ENCODE measurements at regions not wholly inside any gene's neighbourhood (a gene's known extent, or its start where the extent isn't known, plus 50 kb on each side); places are given as distances from the start of the nearest gene placed in this dataset.

DNA sequence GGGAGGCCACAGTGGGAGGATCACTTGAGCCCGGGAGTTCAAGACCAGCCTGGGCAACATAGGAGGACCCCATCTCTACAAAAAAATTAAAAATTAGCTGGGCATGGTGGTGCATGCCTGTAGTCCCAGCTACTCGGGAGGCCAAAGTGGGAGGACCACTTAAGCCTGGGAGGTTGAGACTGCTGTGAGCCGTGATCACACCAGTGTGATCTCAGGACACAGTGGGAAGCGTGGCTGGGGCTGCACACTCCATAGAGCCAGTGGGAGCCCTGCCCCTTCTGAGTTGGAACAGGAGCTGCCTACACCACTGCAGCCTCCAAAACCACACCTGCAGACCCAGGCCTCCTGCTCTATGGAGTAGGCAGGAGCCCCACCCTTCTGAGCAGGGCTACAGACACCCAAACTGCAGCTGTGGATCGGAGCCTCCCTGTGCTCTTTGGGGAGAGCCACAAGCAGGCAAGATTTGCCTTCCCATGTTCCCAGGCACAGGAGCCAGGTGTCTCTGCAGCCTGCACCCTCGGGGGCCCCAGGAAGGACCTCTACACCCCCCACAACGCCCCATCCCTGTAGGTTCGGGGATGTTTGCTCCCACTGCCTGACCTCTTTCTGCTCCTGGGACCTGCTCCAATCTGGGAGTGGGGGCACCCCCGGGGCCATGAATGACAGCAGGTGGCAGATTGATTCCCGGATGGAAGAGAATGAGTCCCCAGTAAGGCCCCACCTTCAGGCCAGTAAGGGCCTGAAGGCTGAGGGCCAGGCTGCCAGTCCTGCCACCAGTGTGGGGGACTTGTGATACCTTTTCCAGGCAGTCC is 245.4 kb downstream of the BUD13 start:
- Histone ChIP-seq H3K4me3 (ENCODE audit: low read length) (no peak overlapping the region), H3K4me1 (ENCODE audit: control insufficient read depth, low read length) (no peaks in the 10 kb centered on the region), H3F3A (ENCODE audit: control insufficient read depth, insufficient read depth) (no peaks in the 10 kb centered on the region), H3K4me2 (ENCODE audit: low read length) (no peak overlapping the region), H3K9me2 (replicated peaks; ENCODE audit: control insufficient read depth, low read length) (no peaks in the 10 kb centered on the region), H3K79me2 (ENCODE audit: control insufficient read depth, low read length) (no peaks in the 10 kb centered on the region), H3K9me3 (ENCODE audit: control insufficient read depth, insufficient read depth, low read length) (no peaks in the 10 kb centered on the region), H3K27ac (ENCODE audit: low read depth, low read length) (no peak overlapping the region), H3K27me3 (ENCODE audit: control insufficient read depth, low read length) (peaks cover 18% of the 10 kb centered on the region), H3K36me3 (ENCODE audit: control insufficient read depth, low read length) (no peaks in the 10 kb centered on the region), H4K20me1 (ENCODE audit: control insufficient read depth, insufficient read depth, low read depth, low read length) (no peaks in the 10 kb centered on the region)
- TF ChIP-seq, protein P1, sequence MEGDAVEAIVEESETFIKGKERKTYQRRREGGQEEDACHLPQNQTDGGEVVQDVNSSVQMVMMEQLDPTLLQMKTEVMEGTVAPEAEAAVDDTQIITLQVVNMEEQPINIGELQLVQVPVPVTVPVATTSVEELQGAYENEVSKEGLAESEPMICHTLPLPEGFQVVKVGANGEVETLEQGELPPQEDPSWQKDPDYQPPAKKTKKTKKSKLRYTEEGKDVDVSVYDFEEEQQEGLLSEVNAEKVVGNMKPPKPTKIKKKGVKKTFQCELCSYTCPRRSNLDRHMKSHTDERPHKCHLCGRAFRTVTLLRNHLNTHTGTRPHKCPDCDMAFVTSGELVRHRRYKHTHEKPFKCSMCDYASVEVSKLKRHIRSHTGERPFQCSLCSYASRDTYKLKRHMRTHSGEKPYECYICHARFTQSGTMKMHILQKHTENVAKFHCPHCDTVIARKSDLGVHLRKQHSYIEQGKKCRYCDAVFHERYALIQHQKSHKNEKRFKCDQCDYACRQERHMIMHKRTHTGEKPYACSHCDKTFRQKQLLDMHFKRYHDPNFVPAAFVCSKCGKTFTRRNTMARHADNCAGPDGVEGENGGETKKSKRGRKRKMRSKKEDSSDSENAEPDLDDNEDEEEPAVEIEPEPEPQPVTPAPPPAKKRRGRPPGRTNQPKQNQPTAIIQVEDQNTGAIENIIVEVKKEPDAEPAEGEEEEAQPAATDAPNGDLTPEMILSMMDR (IDR thresholded peaks at IDR 0.05; ENCODE audit: low read depth, low read length, poor library complexity, severe bottlenecking) = no peak
- TF ChIP-seq EZH2phosphoT487 (IDR thresholded peaks at IDR 0.05; ENCODE audit: borderline replicate concordance, low read length) = no peak

DNA sequence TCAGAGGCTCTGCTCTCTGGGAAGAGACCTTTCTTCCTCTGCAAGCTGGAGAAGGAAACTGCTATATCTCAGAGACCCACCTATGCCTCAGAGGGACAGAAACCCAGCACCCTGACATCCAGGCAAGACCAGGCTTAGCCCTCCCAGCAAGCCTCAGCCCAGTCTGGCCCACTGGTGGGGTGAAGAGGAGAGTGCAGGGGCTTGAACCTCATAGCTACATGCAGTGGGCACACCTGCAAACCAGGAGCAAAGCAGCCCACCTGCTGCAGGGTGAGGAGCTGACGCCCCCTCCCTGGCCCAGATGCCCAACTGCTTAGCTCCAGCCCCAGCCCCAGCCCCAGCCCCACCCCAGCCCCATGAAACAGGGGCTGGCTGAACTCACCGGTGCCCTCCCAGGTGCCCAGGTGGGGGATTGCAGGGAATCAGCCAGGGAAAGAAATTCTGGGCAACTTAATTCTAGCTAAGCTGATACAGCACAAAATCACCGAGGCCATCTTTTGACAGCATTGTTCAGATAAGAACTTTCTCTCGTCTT is 246.8 kb downstream of the BUD13 start:
- no peaks in the 10 kb centered on the region for H3K79me2 ChIP-seq (ENCODE audit: control insufficient read depth, low read length)
- H4K20me1 ChIP-seq (ENCODE audit: control insufficient read depth, insufficient read depth, low read depth, low read length) = no peaks in the 10 kb centered on the region
- H3K4me1 ChIP-seq (ENCODE audit: control insufficient read depth, low read length) = no peaks in the 10 kb centered on the region
- H3K27ac ChIP-seq (ENCODE audit: low read depth, low read length) = no peak overlapping the region
- TF ChIP-seq, protein P1 (IDR thresholded peaks at IDR 0.05; ENCODE audit: low read depth, low read length, poor library complexity, severe bottlenecking) = no peak
- TF ChIP-seq EZH2phosphoT487 (IDR thresholded peaks at IDR 0.05; ENCODE audit: borderline replicate concordance, low read length) = no peak
- H3K4me3 ChIP-seq (ENCODE audit: low read length) = no peak overlapping the region
- peaks cover 14% of the 10 kb centered on the region for H3K27me3 ChIP-seq (ENCODE audit: control insufficient read depth, low read length)
- no peaks in the 10 kb centered on the region for H3F3A ChIP-seq (ENCODE audit: control insufficient read depth, insufficient read depth)
- no peaks in the 10 kb centered on the region for H3K9me2 ChIP-seq (replicated peaks; ENCODE audit: control insufficient read depth, low read length)
- no peaks in the 10 kb centered on the region for H3K9me3 ChIP-seq (ENCODE audit: control insufficient read depth, insufficient read depth, low read length)
- no peak overlapping the region for H3K4me2 ChIP-seq (ENCODE audit: low read length)
- no peaks in the 10 kb centered on the region for H3K36me3 ChIP-seq (ENCODE audit: control insufficient read depth, low read length)

DNA sequence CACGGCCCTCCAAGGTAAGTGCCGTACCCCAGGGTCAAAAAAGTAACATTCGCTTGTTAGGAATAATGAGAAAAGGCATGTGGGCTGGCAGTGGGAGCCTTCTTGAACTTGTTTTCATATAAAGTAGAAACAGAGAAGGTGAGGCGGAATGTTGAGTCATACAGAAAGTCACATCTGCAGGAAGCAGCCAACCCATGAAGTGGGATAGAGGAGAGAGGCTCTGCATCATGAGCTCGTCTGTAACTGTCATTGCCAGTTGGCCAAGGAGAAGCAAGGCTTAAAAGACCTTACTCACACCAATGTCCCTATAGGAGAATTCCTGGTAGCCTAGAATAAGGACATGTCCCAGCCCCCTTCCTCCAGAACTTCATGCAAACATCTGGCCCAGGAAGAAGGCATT is 253.3 kb downstream of the BUD13 start:
- no peaks in the 10 kb centered on the region for H3K4me1 ChIP-seq (ENCODE audit: control insufficient read depth, low read length)
- TF ChIP-seq EZH2phosphoT487 (IDR thresholded peaks at IDR 0.05; ENCODE audit: borderline replicate concordance, low read length) = no peak
- TF ChIP-seq, protein P1 (IDR thresholded peaks at IDR 0.05; ENCODE audit: low read depth, low read length, poor library complexity, severe bottlenecking) = no peak
- H3K4me3 ChIP-seq (ENCODE audit: low read length) = no peak overlapping the region
- H3K4me2 ChIP-seq (ENCODE audit: low read length) = no peak overlapping the region
- H3F3A ChIP-seq (ENCODE audit: control insufficient read depth, insufficient read depth) = no peaks in the 10 kb centered on the region
- no peaks in the 10 kb centered on the region for H4K20me1 ChIP-seq (ENCODE audit: control insufficient read depth, insufficient read depth, low read depth, low read length)
- H3K79me2 ChIP-seq (ENCODE audit: control insufficient read depth, low read length) = no peaks in the 10 kb centered on the region
- no peaks in the 10 kb centered on the region for H3K9me2 ChIP-seq (replicated peaks; ENCODE audit: control insufficient read depth, low read length)
- no peaks in the 10 kb centered on the region for H3K36me3 ChIP-seq (ENCODE audit: control insufficient read depth, low read length)
- H3K27ac ChIP-seq (ENCODE audit: low read depth, low read length) = no peak overlapping the region
- no peaks in the 10 kb centered on the region for H3K9me3 ChIP-seq (ENCODE audit: control insufficient read depth, insufficient read depth, low read length)
- H3K27me3 ChIP-seq (ENCODE audit: control insufficient read depth, low read length) = peaks cover 9% of the 10 kb centered on the region; the same call in 1 of the 2 replicates

Measured in DOHH2 (cell line).